ENCODE measurements at regions not wholly inside any gene's neighbourhood (a gene's known extent, or its start where the extent isn't known, plus 50 kb on each side); places are given as distances from the start of the nearest gene placed in this dataset.

- no peak for TF ChIP-seq CTCF (IDR thresholded peaks at IDR 0.05)
- ATAC-seq (ENCODE audit: low FRiP score): no peak
- no peak for DNase-seq (ENCODE audit: low spot score)
Observed at GRCh38 chr20:60116128-60116909, 158.1 kb downstream of the CDH26 start.

- DNase-seq (ENCODE audit: low spot score) (no peak), ATAC-seq (ENCODE audit: low FRiP score) (no peak)
- TF ChIP-seq CTCF (IDR thresholded peaks at IDR 0.05): no peak
Observed at GRCh38 chr20:60117065-60117464, 158.8 kb downstream of the CDH26 start.

GRCh38 chr20:60121903-60122302 is 163.7 kb downstream of the CDH26 start:
- DNase-seq (ENCODE audit: low spot score) (no peak), ATAC-seq (ENCODE audit: low FRiP score) (no peak)
- no peak for TF ChIP-seq CTCF (IDR thresholded peaks at IDR 0.05)

GRCh38 chr20:60122671-60123070 is 164.4 kb downstream of the CDH26 start:
- no peak for ATAC-seq (ENCODE audit: low FRiP score)
- TF ChIP-seq CTCF (IDR thresholded peaks at IDR 0.05): no peak
- no peak for DNase-seq (ENCODE audit: low spot score)

GRCh38 chr20:60123096-60123495 is 164.9 kb downstream of the CDH26 start:
- TF ChIP-seq CTCF (IDR thresholded peaks at IDR 0.05): no peak

GRCh38 chr20:60123652-60124051 is 165.4 kb downstream of the CDH26 start:
- no peak for DNase-seq (ENCODE audit: low spot score)
- ATAC-seq (ENCODE audit: low FRiP score): no peak
- no peak for TF ChIP-seq CTCF (IDR thresholded peaks at IDR 0.05)

More at GRCh38 chr20:60123096-60123495, 164.9 kb downstream of the CDH26 start:
- ATAC-seq (ENCODE audit: low FRiP score) (no peak), DNase-seq (ENCODE audit: low spot score) (no peak)

GRCh38 chr20:60124776-60125381 is 166.7 kb downstream of the CDH26 start:
- no peak for TF ChIP-seq CTCF (IDR thresholded peaks at IDR 0.05)
- no peak for ATAC-seq (ENCODE audit: low FRiP score)
- no peak for DNase-seq (ENCODE audit: low spot score)
